ENCODE measurements at regions not wholly inside any gene's neighbourhood (a gene's known extent, or its start where the extent isn't known, plus 50 kb on each side); places are given as distances from the start of the nearest gene placed in this dataset.
A peak's percentile ranks its signal among the peaks of the same experiment; 100 is the strongest.

DNA sequence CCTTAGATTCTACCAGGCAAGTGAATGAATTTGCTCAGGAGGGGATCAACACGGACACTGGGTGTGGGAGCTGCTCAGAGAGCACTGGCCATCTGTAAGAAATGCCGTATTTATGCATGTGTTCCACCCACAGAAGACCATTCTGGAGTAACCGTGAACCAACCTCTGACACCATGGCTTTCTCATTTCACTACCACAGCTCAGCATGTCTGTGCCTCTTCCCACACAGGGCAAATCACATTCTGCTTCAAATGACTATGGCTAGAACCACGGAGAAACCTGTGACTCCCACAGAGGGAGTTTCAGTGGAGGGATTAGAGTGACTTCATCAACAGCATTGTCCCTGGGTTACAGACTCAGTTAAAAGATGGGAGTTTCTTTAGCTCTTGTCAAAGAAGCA lies 893.4 kb downstream of the XPNPEP1 start:
- Histone ChIP-seq H3K9me3 (replicated peaks) (no peaks in the 10 kb centered on the region), H3K27me3 (replicated peaks) (no peaks in the 10 kb centered on the region), H3K36me3 (no peaks in the 10 kb centered on the region), H3K4me1 (replicated peaks) (no peaks in the 10 kb centered on the region), H3K27ac (no peak overlapping the region), H3K4me3 (no peak overlapping the region)
- no peak for DNase-seq (ENCODE audit: low read depth in 1 of 2, low spot score in 2 of 2)

DNA sequence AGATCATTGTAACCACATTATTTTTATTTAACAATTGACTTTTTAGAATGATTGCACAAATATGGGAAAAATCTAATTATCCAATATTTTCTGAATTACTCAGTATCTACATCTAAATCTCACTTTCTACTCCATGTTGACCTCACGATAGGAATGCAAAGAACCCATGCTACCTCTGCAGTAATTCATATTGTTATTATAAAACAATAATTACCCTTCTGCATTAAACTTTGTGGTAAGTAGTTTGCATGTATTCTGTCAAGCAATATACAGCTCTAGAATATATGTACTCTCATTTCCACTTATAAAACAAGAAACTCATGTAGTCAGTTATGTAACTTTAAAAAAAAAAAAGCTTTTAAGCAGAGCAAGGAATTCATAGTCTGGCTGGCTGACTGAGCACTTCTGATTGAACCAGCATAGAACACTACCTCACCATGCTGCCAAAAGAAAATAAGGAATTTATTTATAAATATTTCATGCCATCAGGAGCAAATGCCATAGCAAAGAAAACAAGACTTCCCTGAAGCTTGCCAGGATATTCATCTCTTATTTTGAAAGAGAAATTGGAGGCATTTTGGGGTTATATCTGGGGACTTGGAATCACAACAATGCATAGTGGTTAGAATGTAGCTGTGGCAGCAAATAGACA lies 895.7 kb downstream of the XPNPEP1 start:
- Histone ChIP-seq H3K4me3 (no peak overlapping the region), H3K36me3 (no peaks in the 10 kb centered on the region)
- no peak for DNase-seq (ENCODE audit: low read depth in 1 of 2, low spot score in 2 of 2)

DNA sequence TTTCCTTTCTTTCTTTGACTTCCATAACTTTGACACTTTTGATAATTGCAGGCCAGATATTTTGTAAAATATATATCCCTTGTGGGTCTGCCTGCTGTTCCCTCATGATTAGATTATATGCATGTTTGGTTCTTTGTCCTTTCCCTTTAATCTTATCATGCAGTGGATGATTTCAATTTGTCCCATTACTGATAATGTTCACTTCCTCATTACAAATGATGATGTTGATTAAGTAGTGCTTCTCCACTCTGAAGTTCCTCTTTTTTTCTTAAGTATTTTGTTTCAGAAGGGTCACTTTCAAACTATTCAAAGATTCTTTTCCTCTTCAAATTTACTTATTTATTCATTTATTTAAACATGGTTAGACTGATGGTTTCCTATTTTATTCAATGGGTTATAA lies 898.1 kb downstream of the XPNPEP1 start:
- Histone ChIP-seq H3K4me3 (no peak overlapping the region), H3K9me3 (replicated peaks) (no peaks in the 10 kb centered on the region), H3K4me1 (replicated peaks) (no peaks in the 10 kb centered on the region), H3K27me3 (replicated peaks) (no peaks in the 10 kb centered on the region), H3K27ac (no peak overlapping the region), H3K36me3 (no peaks in the 10 kb centered on the region)
- DNase-seq (ENCODE audit: low read depth in 1 of 2, low spot score in 2 of 2): no peak

More for the DNA sequence above, 895.7 kb downstream of the XPNPEP1 start:
- Histone ChIP-seq H3K4me1 (replicated peaks) (no peaks in the 10 kb centered on the region), H3K9me3 (replicated peaks) (no peaks in the 10 kb centered on the region), H3K27me3 (replicated peaks) (no peaks in the 10 kb centered on the region), H3K27ac (no peak overlapping the region)

DNA sequence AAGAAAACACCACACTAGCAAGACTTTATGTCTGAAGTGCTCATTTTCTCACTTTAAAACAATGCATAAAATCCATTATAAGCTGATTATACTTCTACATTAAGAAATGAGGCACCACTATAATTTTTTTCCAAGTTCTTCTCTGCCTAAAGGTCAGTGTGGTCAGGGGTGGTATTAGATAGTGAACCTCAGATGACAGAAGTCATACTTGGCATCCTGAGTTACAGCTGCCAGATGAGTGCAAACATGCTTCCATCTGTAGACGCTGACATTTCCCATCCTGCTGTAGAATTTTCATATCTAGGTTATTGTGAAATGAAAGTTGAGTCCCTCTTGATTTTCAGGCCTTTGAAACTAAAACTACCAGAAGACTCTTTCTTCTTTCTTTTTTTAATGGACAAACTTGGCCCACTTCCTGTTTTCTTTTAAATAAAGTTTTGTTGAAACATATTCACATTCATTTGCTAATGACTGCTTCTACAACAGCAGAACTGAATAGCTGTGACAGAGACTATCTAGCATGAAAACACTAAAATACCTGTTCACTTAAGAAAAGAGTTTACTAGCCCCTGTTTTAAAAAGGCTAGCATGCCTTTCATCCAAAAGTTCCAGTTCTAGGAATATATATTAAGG lies 900.8 kb downstream of the XPNPEP1 start:
- no peak overlapping the region for H3K4me3 ChIP-seq
- no peak overlapping the region for H3K27ac ChIP-seq
- no peaks in the 10 kb centered on the region for H3K4me1 ChIP-seq (replicated peaks)
- no peak for DNase-seq (ENCODE audit: low read depth in 1 of 2, low spot score in 2 of 2)
- no peaks in the 10 kb centered on the region for H3K36me3 ChIP-seq
- no peaks in the 10 kb centered on the region for H3K9me3 ChIP-seq (replicated peaks)
- H3K27me3 ChIP-seq (replicated peaks): no peaks in the 10 kb centered on the region

DNA sequence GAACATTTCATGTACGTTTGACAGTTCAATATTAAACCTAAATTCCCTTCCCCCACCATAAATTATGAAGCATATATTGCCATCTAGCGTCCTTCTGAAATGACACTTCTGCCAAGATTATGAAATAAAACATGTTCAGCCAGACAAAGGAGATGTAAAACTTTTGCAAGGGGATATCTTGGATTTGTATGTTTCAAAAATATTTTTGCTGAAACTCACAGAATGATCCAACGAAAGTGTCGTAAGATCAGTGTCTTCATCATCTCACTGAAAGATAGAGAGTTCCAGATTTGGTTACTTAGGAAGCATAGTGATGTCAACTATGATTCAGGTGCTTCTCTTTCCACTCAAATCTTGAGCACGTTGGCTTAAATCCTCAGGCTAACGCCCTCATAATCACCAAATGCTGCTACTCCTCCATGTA lies 904.3 kb downstream of the XPNPEP1 start:
- Histone ChIP-seq H3K4me3 (no peak overlapping the region), H3K9me3 (replicated peaks) (no peaks in the 10 kb centered on the region), H3K36me3 (no peaks in the 10 kb centered on the region), H3K27me3 (replicated peaks) (no peaks in the 10 kb centered on the region), H3K4me1 (replicated peaks) (no peaks in the 10 kb centered on the region), H3K27ac (no peak overlapping the region)
- no peak for DNase-seq (ENCODE audit: low read depth in 1 of 2, low spot score in 2 of 2)

DNA sequence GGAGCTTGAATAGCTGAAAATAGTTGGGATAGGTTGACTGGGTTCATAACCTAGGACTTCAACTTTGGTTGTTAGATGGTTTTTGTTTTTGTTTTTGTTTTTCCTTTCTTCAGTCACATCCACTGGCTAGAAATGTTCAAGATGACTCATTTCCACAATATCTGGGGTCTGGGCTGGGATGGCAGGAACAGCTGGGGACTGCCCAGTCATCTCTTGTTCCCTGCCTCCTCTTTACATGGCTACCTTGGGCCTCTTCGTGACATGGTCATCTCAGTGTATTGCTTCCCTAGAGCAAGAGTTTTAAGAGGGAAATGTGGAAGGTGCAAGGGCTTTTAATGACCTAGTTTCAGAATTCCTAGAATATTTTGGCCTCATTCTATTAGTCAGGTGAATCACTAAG lies 915.8 kb downstream of the XPNPEP1 start:
- DNase-seq (ENCODE audit: low read depth in 1 of 2, low spot score in 2 of 2): no peak
- Histone ChIP-seq H3K9me3 (replicated peaks) (no peaks in the 10 kb centered on the region), H3K36me3 (no peaks in the 10 kb centered on the region), H3K4me3 (no peak overlapping the region), H3K27ac (no peak overlapping the region), H3K4me1 (replicated peaks) (no peaks in the 10 kb centered on the region), H3K27me3 (replicated peaks) (no peaks in the 10 kb centered on the region)

DNA sequence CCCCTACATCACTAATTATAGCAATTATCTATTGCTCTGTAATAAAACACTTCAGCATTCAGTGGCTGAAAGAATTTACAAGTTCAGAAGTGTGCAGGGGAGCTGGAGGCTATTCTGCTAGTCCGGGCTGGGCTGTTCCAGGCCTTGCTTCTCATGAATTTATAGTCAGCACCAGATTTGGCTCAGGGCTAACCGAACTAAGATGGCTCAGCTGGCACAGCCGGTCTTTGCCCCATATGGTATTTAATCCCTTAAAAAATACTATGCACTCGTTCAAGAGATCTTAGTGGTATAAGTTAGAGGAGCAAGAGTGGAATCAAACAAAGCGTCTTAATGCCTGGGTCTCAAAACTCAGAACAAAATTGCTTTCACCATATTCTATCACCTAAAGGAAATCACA lies 932.9 kb downstream of the XPNPEP1 start:
- no peaks in the 10 kb centered on the region for H3K4me1 ChIP-seq (replicated peaks)
- no peaks in the 10 kb centered on the region for H3K27me3 ChIP-seq (replicated peaks)
- no peaks in the 10 kb centered on the region for H3K9me3 ChIP-seq (replicated peaks)
- no peak overlapping the region for H3K27ac ChIP-seq
- DNase-seq (ENCODE audit: low read depth in 1 of 2, low spot score in 2 of 2): no peak
- H3K36me3 ChIP-seq: no peaks in the 10 kb centered on the region
- no peak overlapping the region for H3K4me3 ChIP-seq

DNA sequence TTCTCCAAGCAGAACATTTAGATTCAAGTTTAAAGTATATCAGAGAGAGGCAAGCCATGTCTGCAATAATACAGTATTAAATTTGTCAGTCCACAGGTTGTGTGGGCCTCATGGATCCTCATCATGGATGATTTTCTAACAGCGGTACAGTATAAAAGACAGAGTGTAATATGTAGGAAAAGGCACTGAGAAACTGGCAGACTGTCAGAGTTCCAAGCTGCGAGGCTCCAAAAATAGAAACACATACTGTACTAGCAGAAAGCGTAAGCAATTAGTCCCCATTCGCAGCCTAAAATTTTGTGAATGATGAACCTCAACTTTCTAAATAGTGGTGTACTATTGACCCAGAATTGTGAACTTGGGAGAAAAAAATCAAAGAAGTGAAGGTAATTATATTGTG lies 933.3 kb downstream of the XPNPEP1 start:
- Histone ChIP-seq H3K36me3 (no peaks in the 10 kb centered on the region), H3K27ac (no peak overlapping the region), H3K4me3 (no peak overlapping the region), H3K4me1 (replicated peaks) (no peaks in the 10 kb centered on the region), H3K9me3 (replicated peaks) (no peaks in the 10 kb centered on the region), H3K27me3 (replicated peaks) (no peaks in the 10 kb centered on the region)
- no peak for DNase-seq (ENCODE audit: low read depth in 1 of 2, low spot score in 2 of 2)

DNA sequence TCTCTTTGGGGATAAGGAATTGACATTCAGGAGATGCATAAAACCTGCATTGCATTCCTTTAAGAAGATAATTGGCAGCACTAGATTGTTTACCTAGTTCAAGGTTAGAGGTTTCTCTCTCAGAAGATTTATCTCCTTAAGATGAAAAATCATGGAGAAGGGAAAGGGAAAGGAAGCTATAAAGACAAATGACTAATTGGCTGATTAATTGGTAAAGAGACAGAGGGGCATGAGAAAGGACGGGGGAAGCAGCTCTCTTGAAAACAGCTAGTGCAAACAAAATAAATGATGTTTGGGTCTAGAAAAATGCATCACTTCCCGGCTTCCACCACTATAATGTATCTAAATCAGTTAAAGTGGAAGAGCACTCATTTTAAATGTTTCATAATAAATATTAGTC lies 941.2 kb downstream of the XPNPEP1 start:
- Histone ChIP-seq H3K4me1 (replicated peaks) (no peaks in the 10 kb centered on the region), H3K36me3 (no peaks in the 10 kb centered on the region), H3K9me3 (replicated peaks) (no peaks in the 10 kb centered on the region), H3K27ac (no peak overlapping the region), H3K27me3 (replicated peaks) (no peaks in the 10 kb centered on the region), H3K4me3 (no peak overlapping the region)
- no peak for DNase-seq (ENCODE audit: low read depth in 1 of 2, low spot score in 2 of 2)

DNA sequence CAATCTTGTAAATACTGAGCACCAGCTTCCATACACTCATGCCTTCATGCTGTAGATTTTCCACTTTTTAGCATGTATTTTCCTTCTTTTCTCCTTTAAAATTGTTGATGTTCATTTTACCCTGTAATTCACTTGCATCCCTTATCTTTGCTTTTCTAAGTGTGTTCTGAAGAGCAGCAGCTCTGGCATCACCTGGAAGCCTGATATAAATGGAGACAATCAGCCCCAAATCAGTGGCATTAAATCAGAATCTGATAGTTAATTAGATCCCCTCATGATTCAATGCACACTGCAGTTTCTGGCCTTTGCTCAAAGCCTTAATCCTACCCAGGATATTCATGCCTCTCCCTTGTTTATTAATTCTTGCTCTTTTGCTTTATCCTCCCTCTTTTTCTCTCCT lies 942.4 kb downstream of the XPNPEP1 start:
- H3K27ac ChIP-seq: no peak overlapping the region
- H3K9me3 ChIP-seq (replicated peaks): no peaks in the 10 kb centered on the region
- no peak overlapping the region for H3K4me3 ChIP-seq
- H3K4me1 ChIP-seq (replicated peaks): no peaks in the 10 kb centered on the region
- H3K36me3 ChIP-seq: no peaks in the 10 kb centered on the region
- no peaks in the 10 kb centered on the region for H3K27me3 ChIP-seq (replicated peaks)
- no peak for DNase-seq (ENCODE audit: low read depth in 1 of 2, low spot score in 2 of 2)

DNA sequence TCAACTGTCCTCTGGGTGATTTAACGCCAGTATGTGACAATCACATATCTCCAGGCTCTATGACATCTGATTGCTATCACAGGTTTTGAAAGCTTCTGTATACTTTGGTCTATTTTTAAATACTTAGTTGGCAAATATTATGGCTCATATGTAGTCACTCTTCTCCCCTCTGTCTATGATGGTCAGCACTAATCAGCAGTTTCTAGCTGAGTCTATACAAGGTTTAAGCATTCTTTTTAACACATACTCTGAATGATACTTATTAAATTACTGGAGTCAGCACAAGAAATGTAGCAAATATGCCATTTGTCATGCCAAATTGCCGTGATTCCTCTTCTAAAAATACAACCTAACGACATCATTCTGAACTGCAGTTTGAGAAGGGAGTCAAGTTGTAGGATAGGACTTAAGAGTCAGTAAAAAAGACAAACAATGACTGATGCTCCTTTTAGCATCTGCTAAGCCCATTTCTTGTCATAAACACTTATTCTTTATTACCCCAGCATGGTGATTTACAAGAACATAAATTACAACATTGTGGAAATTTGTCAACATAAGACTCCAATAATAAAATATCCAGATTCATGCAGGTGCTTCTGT lies 947.8 kb downstream of the XPNPEP1 start:
- Histone ChIP-seq H3K4me3 (no peak overlapping the region), H3K36me3 (no peaks in the 10 kb centered on the region), H3K27ac (no peak overlapping the region), H3K27me3 (replicated peaks) (no peaks in the 10 kb centered on the region), H3K4me1 (replicated peaks) (no peaks in the 10 kb centered on the region), H3K9me3 (replicated peaks) (no peaks in the 10 kb centered on the region)
- DNase-seq (ENCODE audit: low read depth in 1 of 2, low spot score in 2 of 2): no peak

DNA sequence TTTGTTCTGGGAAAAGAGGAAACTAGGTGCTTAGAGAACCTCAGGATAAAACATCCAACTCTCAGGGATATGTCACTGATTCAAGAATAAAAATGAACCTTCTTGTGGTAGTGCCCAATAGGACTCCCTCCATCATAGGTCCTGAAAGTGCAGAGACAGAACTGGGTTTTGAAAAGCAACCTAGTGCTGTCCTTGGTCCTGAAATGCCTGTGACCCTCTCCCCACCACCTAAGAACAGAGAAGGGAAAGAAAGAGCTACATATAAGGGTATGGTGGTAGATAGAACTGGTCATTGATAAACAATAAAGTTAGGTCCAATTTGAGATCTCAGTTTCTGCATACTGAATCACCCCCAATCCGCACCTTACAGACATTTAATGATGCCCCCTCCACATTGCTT lies 953.3 kb downstream of the XPNPEP1 start:
- no peak overlapping the region for H3K4me3 ChIP-seq
- no peaks in the 10 kb centered on the region for H3K4me1 ChIP-seq (replicated peaks)
- no peak overlapping the region for H3K27ac ChIP-seq
- H3K36me3 ChIP-seq: no peaks in the 10 kb centered on the region
- H3K9me3 ChIP-seq (replicated peaks): no peaks in the 10 kb centered on the region; the same call in 1 of the 2 replicates
- H3K27me3 ChIP-seq (replicated peaks): no peaks in the 10 kb centered on the region
- peak in 1 of 2 experiments; percentile 7 for DNase-seq (ENCODE audit: low read depth in 1 of 2, low spot score in 2 of 2)

DNA sequence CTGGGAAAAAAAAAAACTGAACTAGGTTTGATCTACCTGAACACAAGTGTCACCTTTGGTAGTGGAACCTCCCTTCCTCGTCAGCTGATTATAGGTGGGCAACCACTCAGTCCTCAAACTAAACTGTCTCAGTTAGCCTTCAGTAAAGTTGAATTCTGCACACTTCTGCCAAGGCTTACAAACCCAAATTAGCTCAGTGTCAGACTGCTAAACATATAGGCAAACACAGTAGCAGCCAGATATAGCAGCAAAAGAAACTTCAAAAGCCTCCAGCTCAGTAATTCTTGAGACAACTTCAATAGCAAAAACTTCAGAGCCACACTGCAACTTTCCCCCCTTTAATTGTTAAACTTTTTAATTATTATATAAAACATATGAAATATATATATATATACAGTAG lies 956.9 kb downstream of the XPNPEP1 start:
- H3K9me3 ChIP-seq (replicated peaks): no peaks in the 10 kb centered on the region; the same call in 1 of the 2 replicates
- no peak overlapping the region for H3K27ac ChIP-seq
- H3K4me3 ChIP-seq: no peak overlapping the region
- no peak for DNase-seq (ENCODE audit: low read depth in 1 of 2, low spot score in 2 of 2)
- no peaks in the 10 kb centered on the region for H3K4me1 ChIP-seq (replicated peaks)
- H3K27me3 ChIP-seq (replicated peaks): no peaks in the 10 kb centered on the region
- H3K36me3 ChIP-seq: no peaks in the 10 kb centered on the region

DNA sequence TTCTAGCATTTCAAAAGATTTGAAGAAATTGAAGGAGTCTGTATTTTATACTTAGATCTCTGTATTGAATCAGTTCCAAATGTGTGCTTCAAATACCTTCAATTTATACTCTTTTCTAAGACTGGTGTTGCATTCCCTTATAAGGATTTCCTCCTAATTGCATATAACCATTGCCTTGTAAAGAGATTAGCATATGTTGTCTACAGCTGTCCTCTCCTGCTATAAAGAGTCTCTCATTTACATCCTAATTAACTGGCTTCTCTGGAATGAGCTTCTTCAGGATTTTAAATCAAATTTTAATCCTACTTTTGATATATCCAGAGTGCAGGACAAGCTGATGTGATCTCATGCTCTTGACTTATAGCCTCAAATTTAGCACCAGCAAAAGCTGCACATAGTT lies 957.3 kb downstream of the XPNPEP1 start:
- Histone ChIP-seq H3K27ac (no peak overlapping the region), H3K4me3 (no peak overlapping the region), H3K36me3 (no peaks in the 10 kb centered on the region), H3K4me1 (replicated peaks) (no peaks in the 10 kb centered on the region), H3K27me3 (replicated peaks) (no peaks in the 10 kb centered on the region), H3K9me3 (replicated peaks) (no peaks in the 10 kb centered on the region; the same call in 1 of the 2 replicates)
- no peak for DNase-seq (ENCODE audit: low read depth in 1 of 2, low spot score in 2 of 2)

All from SJSA1 (cell line).